WI38 (cell line): ENCODE measurements at regions not wholly inside any gene's neighbourhood (a gene's known extent, or its start where the extent isn't known, plus 50 kb on each side); places are given as distances from the start of the nearest gene placed in this dataset.

Experiments
- H3K4me3 ChIP-seq: 2 replicates; pipeline ENCODE4 v1.5.1; 2011; ENCODE audit warnings: low read depth, mild to moderate bottlenecking, control low read depth, low read length
- CTCF ChIP-seq: IDR thresholded peaks from 2 replicates; pipeline ENCODE4 v1.5.1; 2012; ENCODE audit warnings: low read depth, mild to moderate bottlenecking, control low read depth, low read length

GRCh38 chr4:32858971-32859370 lies 2138.8 kb downstream of the PCDH7 start:
- no peak for TF ChIP-seq CTCF
- H3K4me3 ChIP-seq: no peak overlapping the region

- TF ChIP-seq CTCF: no peak
- H3K4me3 ChIP-seq: no peak overlapping the region
Measured at GRCh38 chr4:32864713-32865351, 2144.7 kb downstream of the PCDH7 start.

- H3K4me3 ChIP-seq: no peak overlapping the region
- no peak for TF ChIP-seq CTCF
Measured at GRCh38 chr4:32876546-32876945, 2156.4 kb downstream of the PCDH7 start.

GRCh38 chr4:32879913-32880312 lies 2159.7 kb downstream of the PCDH7 start:
- TF ChIP-seq CTCF: no peak
- H3K4me3 ChIP-seq: no peak overlapping the region

GRCh38 chr4:32884198-32884597 lies 2164.0 kb downstream of the PCDH7 start:
- no peak for TF ChIP-seq CTCF
- no peak overlapping the region for H3K4me3 ChIP-seq

GRCh38 chr4:32890398-32890797 lies 2170.2 kb downstream of the PCDH7 start:
- no peak for TF ChIP-seq CTCF

GRCh38 chr4:32909053-32909452 lies 2188.9 kb downstream of the PCDH7 start:
- H3K4me3 ChIP-seq: no peak overlapping the region
- TF ChIP-seq CTCF: no peak

More at GRCh38 chr4:32890398-32890797, 2170.2 kb downstream of the PCDH7 start:
- H3K4me3 ChIP-seq: no peak overlapping the region
